Endothelial cell of umbilical vein (primary cell): ENCODE measurements at regions not wholly inside any gene's neighbourhood (a gene's known extent, or its start where the extent isn't known, plus 50 kb on each side); places are given as distances from the start of the nearest gene placed in this dataset.

Source experiments
- BruUV-seq: library from RNA; stranded (reverse); fragments of 400-500 nt; replicated peaks from 2 replicates; lab custom pipeline; 2021; lab: Mats Ljungman, UMichigan
- CTCF ChIA-PET: fragments of 300-600, 350-600 bp; sonication (Branson Sonifier 250); formaldehyde crosslinking; loops from one replicate; lab custom pipeline; 2021; ENCODE audit warnings: antibody characterized with exemption, inconsistent platforms; lab: Charles Lee
- POLR2A ChIA-PET: fragments of 300-600, 350-600 bp; sonication (Branson Sonifier 250); formaldehyde crosslinking; loops from one replicate; lab custom pipeline; 2021; ENCODE audit warnings: antibody characterized with exemption, inconsistent platforms; lab: Charles Lee
- DNase-seq: peaks from one replicate; pipeline ENCODE4 v3.0.0-alpha.2; 2011; ENCODE audit warnings: low read depth, low spot score
- FAIRE-seq: peaks from 2 replicates; lab custom pipeline; 2011; peaks lifted over from hg19 to GRCh38; lab: Jason Lieb, UNC
- H2AFZ ChIP-seq: 2 replicates; pipeline ENCODE4 v1.6.0; 2012; ENCODE audit warnings: low read depth, low read length, control low read depth, inconsistent platforms
- H3K27ac ChIP-seq: 2 replicates; pipeline ENCODE4 v1.5.1; 2011; ENCODE audit warnings: low read depth, mild to moderate bottlenecking, control low read depth, low read length, moderate library complexity; ENCODE audit not compliant: insufficient read depth
- H3K27me3 ChIP-seq, 2 experiments: 2 replicates each; pipeline versions ENCODE4 v1.6.0 to v1.6.1; 2011; ENCODE audit warnings: low read length in 2 of 2, mixed read lengths in 1 of 2; ENCODE audit not compliant: control insufficient read depth in 2 of 2, insufficient read depth in 2 of 2
- H3K36me3 ChIP-seq, 2 experiments: 2 replicates in 1 of 2; 3 replicates in 1 of 2; pipeline ENCODE4 v1.5.1; 2011; ENCODE audit warnings: low read length in 2 of 2, mild to moderate bottlenecking in 1 of 2, moderate library complexity in 1 of 2; ENCODE audit not compliant: control insufficient read depth in 2 of 2, insufficient read depth in 2 of 2; ENCODE audit errors: extremely low read depth in 1 of 2
- H3K4me1 ChIP-seq: 3 replicates; pipeline ENCODE4 v1.5.1; 2011; ENCODE audit warnings: mild to moderate bottlenecking, low read length; ENCODE audit not compliant: control insufficient read depth, insufficient read depth; ENCODE audit errors: extremely low read depth
- H3K4me2 ChIP-seq: 2 replicates; pipeline ENCODE4 v1.6.1; 2011; ENCODE audit warnings: low read length, control low read depth, mixed read lengths; ENCODE audit not compliant: insufficient read depth
- H3K4me3 ChIP-seq, 3 experiments: fragments of 200-600 bp in 1 of 3; sonication (generic), shearing (Covaris generic) in 1 of 3; replicated peaks in 1 of 3; 2 replicates each; pipeline ENCODE4 v1.5.1; 2011 to 2016; ENCODE audit warnings: control low read depth in 3 of 3, low read length in 3 of 3, mild to moderate bottlenecking in 2 of 3, inconsistent platforms in 1 of 3, low read depth in 1 of 3, moderate library complexity in 1 of 3; ENCODE audit not compliant: insufficient read depth in 1 of 3
- H3K79me2 ChIP-seq: 2 replicates; pipeline ENCODE4 v1.6.0; 2012; ENCODE audit warnings: low read length, inconsistent platforms; ENCODE audit not compliant: control insufficient read depth, insufficient read depth
- H3K9ac ChIP-seq: replicated peaks from 2 replicates; pipeline ENCODE3; 2011; ENCODE audit warnings: low read length, control low read depth; ENCODE audit not compliant: insufficient read depth; ENCODE audit errors: extremely low read depth
- H3K9me1 ChIP-seq: replicated peaks from 3 replicates; pipeline ENCODE4 v1.6.0; 2011; ENCODE audit warnings: mild to moderate bottlenecking, low read length; ENCODE audit not compliant: control insufficient read depth, insufficient read depth; ENCODE audit errors: extremely low read depth
- H3K9me3 ChIP-seq: replicated peaks from 2 replicates; pipeline ENCODE4 v1.5.1; 2012; ENCODE audit warnings: low read length, inconsistent platforms; ENCODE audit not compliant: control insufficient read depth, insufficient read depth
- H4K20me1 ChIP-seq: replicated peaks from 2 replicates; pipeline ENCODE3; 2011; ENCODE audit warnings: mild to moderate bottlenecking, low read length; ENCODE audit not compliant: control insufficient read depth, insufficient read depth; ENCODE audit errors: extremely low read depth
- EZH2 ChIP-seq: IDR thresholded peaks from 2 replicates; pipeline ENCODE4 v1.6.1; 2012; ENCODE audit warnings: borderline replicate concordance, low read depth, mild to moderate bottlenecking, moderate library complexity, low read length, inconsistent platforms; ENCODE audit not compliant: severe bottlenecking
- FOS ChIP-seq: IDR thresholded peaks from 2 replicates; pipeline ENCODE4 v1.6.1; 2011; ENCODE audit warnings: mild to moderate bottlenecking, low read length, moderate library complexity, borderline replicate concordance; ENCODE audit not compliant: insufficient read depth
- GATA2 ChIP-seq: IDR thresholded peaks from 2 replicates; pipeline ENCODE4 v1.7.0; 2011; ENCODE audit warnings: low read depth, mild to moderate bottlenecking, moderate library complexity, mixed read lengths, low read length; ENCODE audit not compliant: insufficient read length, insufficient read depth
- JUN ChIP-seq: IDR thresholded peaks from 2 replicates; pipeline ENCODE4 v1.6.1; 2011; ENCODE audit warnings: borderline replicate concordance, low read depth; ENCODE audit not compliant: insufficient read length, insufficient read depth
- MYC ChIP-seq: IDR thresholded peaks from one replicate; pipeline ENCODE4 v1.6.1; 2011; ENCODE audit warnings: mild to moderate bottlenecking, low read depth, low read length
- POLR2A ChIP-seq: IDR thresholded peaks from 2 replicates; pipeline ENCODE4 v1.6.1; 2012; ENCODE audit warnings: low read depth, mild to moderate bottlenecking, control low read depth, low read length
- POLR2AphosphoS5 ChIP-seq: IDR thresholded peaks from 2 replicates; pipeline ENCODE4 v1.6.1; 2012; ENCODE audit warnings: low read depth, mild to moderate bottlenecking, control low read depth, low read length, moderate library complexity; ENCODE audit not compliant: insufficient read depth
- dilution Hi-C: fragments of 300-500 bp; cut with MboI; formaldehyde crosslinking; loops from one replicate; pipeline ENCODE4 v1.15.0; 2019; ENCODE audit warnings: low sequenced_read_pairs; ENCODE audit not compliant: extremely low pct_ligation_motif_present
- intact Hi-C: fragments of 100-400 bp; cut with micrococcal nuclease; formaldehyde crosslinking; loops from one replicate; pipeline ENCODE4 v1.10.0; 2022
- TF ChIP-seq, protein P1 (sequence below): IDR thresholded peaks from 2 replicates; pipeline ENCODE4 v1.6.1; 2011; ENCODE audit not compliant: insufficient read depth, insufficient read length
- TF ChIP-seq, protein P2 (sequence below), 2 donors: IDR thresholded peaks; 1 replicate in 1 of 2; 2 replicates in 1 of 2; pipeline ENCODE4 v1.5.1; 2011; ENCODE audit warnings: low read length in 2 of 2, mild to moderate bottlenecking in 2 of 2, moderate library complexity in 2 of 2, control low read depth in 1 of 2, inconsistent platforms in 1 of 2, low read depth in 1 of 2; ENCODE audit not compliant: insufficient read depth in 1 of 2; ENCODE audit errors: extremely low read depth in 1 of 2

DNA sequence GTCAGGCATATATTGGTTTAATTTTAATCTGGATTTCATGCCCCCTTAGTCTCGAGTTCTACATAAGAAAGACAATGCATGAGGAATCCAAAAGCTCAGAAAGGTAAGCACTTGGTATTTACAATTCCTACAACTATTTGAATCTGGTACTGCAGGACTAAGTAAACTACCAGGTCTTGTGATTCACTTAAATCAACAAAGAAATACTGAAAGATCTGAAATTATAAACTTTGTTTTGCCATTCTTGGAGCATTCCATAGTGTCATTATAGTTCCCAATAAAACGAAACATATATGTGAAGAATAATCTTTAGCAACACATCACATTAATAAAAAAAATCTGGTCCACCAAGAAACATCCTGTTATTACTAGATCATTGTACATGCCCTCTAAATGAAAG is 482.3 kb downstream of the ANKRD50 start:
- intact Hi-C loops, result no loop called here
- CTCF ChIA-PET, result interaction anchor here (1.4 kb wide), 1 partner anchor 10 kb away, joined by 4 read pairs; no protein-coding TSS in a partner anchor
- no peak for FAIRE-seq

More for the DNA sequence above, 482.3 kb downstream of the ANKRD50 start:
- Histone ChIP-seq H3K9me3 (no peaks in the 10 kb centered on the region), H3K27me3 (no peaks in the 10 kb centered on the region), H3K4me1 (no peaks in the 10 kb centered on the region), H3K79me2 (no peaks in the 10 kb centered on the region), H3K9ac (no peak overlapping the region), H4K20me1 (no peaks in the 10 kb centered on the region), H3K9me1 (no peaks in the 10 kb centered on the region), H3K27ac (no peak overlapping the region), H2AFZ (no peak overlapping the region), H3K4me3 (no peak overlapping the region), H3K4me2 (no peak overlapping the region), H3K36me3 (no peaks in the 10 kb centered on the region)
- TF ChIP-seq MYC (no peak), POLR2AphosphoS5 (no peak), POLR2A (no peak), EZH2 (no peak), JUN (no peak), GATA2 (no peak), FOS (no peak)
- TF ChIP-seq, protein P1, sequence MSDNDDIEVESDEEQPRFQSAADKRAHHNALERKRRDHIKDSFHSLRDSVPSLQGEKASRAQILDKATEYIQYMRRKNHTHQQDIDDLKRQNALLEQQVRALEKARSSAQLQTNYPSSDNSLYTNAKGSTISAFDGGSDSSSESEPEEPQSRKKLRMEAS, result no peak
- TF ChIP-seq, protein P2, sequence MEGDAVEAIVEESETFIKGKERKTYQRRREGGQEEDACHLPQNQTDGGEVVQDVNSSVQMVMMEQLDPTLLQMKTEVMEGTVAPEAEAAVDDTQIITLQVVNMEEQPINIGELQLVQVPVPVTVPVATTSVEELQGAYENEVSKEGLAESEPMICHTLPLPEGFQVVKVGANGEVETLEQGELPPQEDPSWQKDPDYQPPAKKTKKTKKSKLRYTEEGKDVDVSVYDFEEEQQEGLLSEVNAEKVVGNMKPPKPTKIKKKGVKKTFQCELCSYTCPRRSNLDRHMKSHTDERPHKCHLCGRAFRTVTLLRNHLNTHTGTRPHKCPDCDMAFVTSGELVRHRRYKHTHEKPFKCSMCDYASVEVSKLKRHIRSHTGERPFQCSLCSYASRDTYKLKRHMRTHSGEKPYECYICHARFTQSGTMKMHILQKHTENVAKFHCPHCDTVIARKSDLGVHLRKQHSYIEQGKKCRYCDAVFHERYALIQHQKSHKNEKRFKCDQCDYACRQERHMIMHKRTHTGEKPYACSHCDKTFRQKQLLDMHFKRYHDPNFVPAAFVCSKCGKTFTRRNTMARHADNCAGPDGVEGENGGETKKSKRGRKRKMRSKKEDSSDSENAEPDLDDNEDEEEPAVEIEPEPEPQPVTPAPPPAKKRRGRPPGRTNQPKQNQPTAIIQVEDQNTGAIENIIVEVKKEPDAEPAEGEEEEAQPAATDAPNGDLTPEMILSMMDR (IDR thresholded peaks at IDR 0.05; ENCODE audit: extremely low read depth in 1 of 2, insufficient read depth in 1 of 2, low read depth in 1 of 2, low read length in 2 of 2), result no peak
- dilution Hi-C loops, result no loop called here
- POLR2A ChIA-PET, result no interaction called here
- DNase-seq, result no peak
- no TSS peak for BruUV-seq
